ENCODE measurements at regions not wholly inside any gene's neighbourhood (a gene's known extent, or its start where the extent isn't known, plus 50 kb on each side); places are given as distances from the start of the nearest gene placed in this dataset.
"Not testable (repeated sequence)": the region's sequence is repeated elsewhere in the genome, so short reads cannot be mapped to it uniquely, and the experiment has no call there.

GRCh38 chr2:175363699-175364098 lies 182.2 kb upstream of the ATP5MC3 start:
- in situ Hi-C loops (cut with HindIII; ENCODE audit: low pct_ligation_motif_present, low pct_unique_long_range_greater_than_20kb, low sequenced_read_pairs) = no loop called here
- DNase-seq = no peak

GRCh38 chr2:175362331-175362730 lies 180.8 kb upstream of the ATP5MC3 start:
- in situ Hi-C loops (cut with HindIII; ENCODE audit: low pct_ligation_motif_present, low pct_unique_long_range_greater_than_20kb, low sequenced_read_pairs) = no loop called here
- no peak for DNase-seq

- in situ Hi-C loops (cut with HindIII; ENCODE audit: low pct_ligation_motif_present, low pct_unique_long_range_greater_than_20kb, low sequenced_read_pairs) = no loop called here
- no peak for DNase-seq
Observed at GRCh38 chr2:175359710-175360109, 178.2 kb upstream of the ATP5MC3 start.

GRCh38 chr2:175356901-175357300 lies 175.4 kb upstream of the ATP5MC3 start:
- no peak for DNase-seq
- in situ Hi-C loops (cut with HindIII; ENCODE audit: low pct_ligation_motif_present, low pct_unique_long_range_greater_than_20kb, low sequenced_read_pairs) = no loop called here

- no peak for DNase-seq
- in situ Hi-C loops (cut with HindIII; ENCODE audit: low pct_ligation_motif_present, low pct_unique_long_range_greater_than_20kb, low sequenced_read_pairs) = no loop called here
Observed at GRCh38 chr2:175355246-175355645, 173.7 kb upstream of the ATP5MC3 start.

GRCh38 chr2:175353275-175353674 lies 171.8 kb upstream of the ATP5MC3 start:
- DNase-seq = no peak
- in situ Hi-C loops (cut with HindIII; ENCODE audit: low pct_ligation_motif_present, low pct_unique_long_range_greater_than_20kb, low sequenced_read_pairs) = no loop called here

- DNase-seq = no peak
- in situ Hi-C loops (cut with HindIII; ENCODE audit: low pct_ligation_motif_present, low pct_unique_long_range_greater_than_20kb, low sequenced_read_pairs) = no loop called here
Observed at GRCh38 chr2:175351512-175351911, 170.0 kb upstream of the ATP5MC3 start.

GRCh38 chr2:175350105-175350504 lies 168.6 kb upstream of the ATP5MC3 start:
- in situ Hi-C loops (cut with HindIII; ENCODE audit: low pct_ligation_motif_present, low pct_unique_long_range_greater_than_20kb, low sequenced_read_pairs) = no loop called here
- no peak for DNase-seq

GRCh38 chr2:175342085-175342484 lies 160.6 kb upstream of the ATP5MC3 start:
- in situ Hi-C loops (cut with HindIII; ENCODE audit: low pct_ligation_motif_present, low pct_unique_long_range_greater_than_20kb, low sequenced_read_pairs) = no loop called here
- no peak for DNase-seq

GRCh38 chr2:175330195-175330594 lies 148.7 kb upstream of the ATP5MC3 start:
- in situ Hi-C loops (cut with HindIII; ENCODE audit: low pct_ligation_motif_present, low pct_unique_long_range_greater_than_20kb, low sequenced_read_pairs) = no loop called here
- DNase-seq = no peak

- in situ Hi-C loops (cut with HindIII; ENCODE audit: low pct_ligation_motif_present, low pct_unique_long_range_greater_than_20kb, low sequenced_read_pairs) = no loop called here
- no peak for DNase-seq
Observed at GRCh38 chr2:175326801-175327200, 145.3 kb upstream of the ATP5MC3 start.

GRCh38 chr2:175326164-175326563 lies 144.7 kb upstream of the ATP5MC3 start:
- DNase-seq; in situ Hi-C loops (cut with HindIII; ENCODE audit: low pct_ligation_motif_present, low pct_unique_long_range_greater_than_20kb, low sequenced_read_pairs): not testable (repeated sequence)

- in situ Hi-C loops (cut with HindIII; ENCODE audit: low pct_ligation_motif_present, low pct_unique_long_range_greater_than_20kb, low sequenced_read_pairs) = no loop called here
- DNase-seq = no peak
Observed at GRCh38 chr2:175323162-175323561, 141.7 kb upstream of the ATP5MC3 start.

GRCh38 chr2:175318542-175318941 lies 137.0 kb upstream of the ATP5MC3 start:
- in situ Hi-C loops (cut with HindIII; ENCODE audit: low pct_ligation_motif_present, low pct_unique_long_range_greater_than_20kb, low sequenced_read_pairs) = no loop called here
- no peak for DNase-seq

- DNase-seq = no peak
- in situ Hi-C loops (cut with HindIII; ENCODE audit: low pct_ligation_motif_present, low pct_unique_long_range_greater_than_20kb, low sequenced_read_pairs) = no loop called here
Observed at GRCh38 chr2:175317751-175318150, 136.2 kb upstream of the ATP5MC3 start.

GRCh38 chr2:175312137-175312536 lies 130.6 kb upstream of the ATP5MC3 start:
- in situ Hi-C loops (cut with HindIII; ENCODE audit: low pct_ligation_motif_present, low pct_unique_long_range_greater_than_20kb, low sequenced_read_pairs) = no loop called here
- DNase-seq = no peak

GRCh38 chr2:175310813-175311504 lies 129.4 kb upstream of the ATP5MC3 start:
- in situ Hi-C loops (cut with HindIII; ENCODE audit: low pct_ligation_motif_present, low pct_unique_long_range_greater_than_20kb, low sequenced_read_pairs) = no loop called here

GRCh38 chr2:175309799-175310198 lies 128.3 kb upstream of the ATP5MC3 start:
- peak; percentile 50 for DNase-seq
- in situ Hi-C loops (cut with HindIII; ENCODE audit: low pct_ligation_motif_present, low pct_unique_long_range_greater_than_20kb, low sequenced_read_pairs) = no loop called here

More at GRCh38 chr2:175310813-175311504, 129.4 kb upstream of the ATP5MC3 start:
- DNase-seq = no peak

GRCh38 chr2:175308005-175308404 lies 126.5 kb upstream of the ATP5MC3 start:
- in situ Hi-C loops (cut with HindIII; ENCODE audit: low pct_ligation_motif_present, low pct_unique_long_range_greater_than_20kb, low sequenced_read_pairs) = no loop called here
- DNase-seq = no peak

GRCh38 chr2:175304541-175304940 lies 123.0 kb upstream of the ATP5MC3 start:
- DNase-seq = no peak
- in situ Hi-C loops (cut with HindIII; ENCODE audit: low pct_ligation_motif_present, low pct_unique_long_range_greater_than_20kb, low sequenced_read_pairs) = no loop called here

GRCh38 chr2:175293776-175294175 lies 112.3 kb upstream of the ATP5MC3 start:
- in situ Hi-C loops (cut with HindIII; ENCODE audit: low pct_ligation_motif_present, low pct_unique_long_range_greater_than_20kb, low sequenced_read_pairs) = no loop called here
- no peak for DNase-seq
